ENCODE measurements at regions not wholly inside any gene's neighbourhood (a gene's known extent, or its start where the extent isn't known, plus 50 kb on each side); places are given as distances from the start of the nearest gene placed in this dataset.

- TF ChIP-seq BHLHE40 (IDR thresholded peaks at IDR 0.05; ENCODE audit: borderline replicate concordance) (no peak), ARNT (IDR thresholded peaks at IDR 0.05) (no peak), CTBP1 (IDR thresholded peaks at IDR 0.05; ENCODE audit: borderline replicate concordance) (no peak), NFRKB (IDR thresholded peaks at IDR 0.05) (no peak), SP1 (IDR thresholded peaks at IDR 0.05) (no peak), FOXM1 (IDR thresholded peaks at IDR 0.05; ENCODE audit: borderline replicate concordance) (no peak), FOXA1 (IDR thresholded peaks at IDR 0.05) (no peak), SUZ12 (IDR thresholded peaks at IDR 0.05) (no peak)
These were observed 491.7 kb downstream of the C6orf118 start for GRCh38 chr6:164817662-164818061.

Data from HEK293T (cell line).